ENCODE measurements at regions not wholly inside any gene's neighbourhood (a gene's known extent, or its start where the extent isn't known, plus 50 kb on each side); places are given as distances from the start of the nearest gene placed in this dataset.

DNA sequence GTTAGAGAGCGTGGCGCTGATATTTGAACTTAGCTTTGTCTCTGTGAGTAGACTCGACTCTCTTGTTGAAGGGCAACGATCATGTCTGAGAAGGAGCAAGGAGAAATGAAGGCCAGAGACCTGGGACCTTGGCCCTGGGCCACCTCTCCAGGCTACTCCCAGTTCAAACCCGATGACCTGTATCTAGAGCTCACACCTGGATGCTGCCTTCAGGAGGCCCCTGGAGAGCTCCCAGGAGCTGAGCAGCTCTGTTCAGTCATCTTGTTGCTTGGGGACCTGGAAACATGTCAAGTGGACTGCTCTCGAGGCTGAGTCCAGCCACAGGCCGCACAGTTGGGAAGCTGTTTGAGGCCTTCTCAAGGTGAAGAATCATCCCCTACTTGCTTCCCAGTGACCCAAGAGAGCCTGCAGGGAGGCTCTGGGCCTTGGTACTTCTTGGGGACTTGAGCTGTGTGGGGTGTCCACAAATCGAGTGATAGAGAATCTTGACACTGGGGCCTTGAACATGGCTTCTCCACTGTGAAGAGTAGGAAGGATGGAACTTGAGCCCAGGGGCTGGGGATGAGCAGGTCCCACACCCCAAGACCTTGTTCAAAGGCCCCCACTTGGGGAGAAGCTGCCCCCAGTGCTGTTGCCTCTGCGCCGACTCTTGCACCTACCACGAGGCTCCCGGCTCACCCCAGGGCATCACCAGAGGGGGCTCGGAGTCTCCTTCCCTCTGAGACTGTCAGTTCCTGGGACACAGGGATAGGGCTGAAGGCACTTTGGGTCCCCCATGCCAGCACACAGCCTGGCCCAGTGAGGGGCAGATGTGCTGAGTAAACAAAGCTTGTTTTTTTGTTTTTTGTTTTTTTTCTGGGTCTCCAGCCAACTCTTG lies 112.1 kb downstream of the IRX5 start:
- Histone ChIP-seq H3K56ac (ENCODE audit: extremely low read depth, insufficient read depth, low read length) (no peak overlapping the region), H2AK5ac (ENCODE audit: low read depth, low read length) (no peak overlapping the region), H3K4me2 (ENCODE audit: low read depth, low read length) (no peak overlapping the region), H3K4ac (ENCODE audit: low read depth, low read length) (no peak overlapping the region), H3K23ac (ENCODE audit: low read depth, low read length) (no peak overlapping the region), H3K27ac (ENCODE audit: insufficient read depth, low read length) (no peak overlapping the region), H3K79me1 (ENCODE audit: low read depth in 1 of 2, low read length in 2 of 2) (no peaks in the 10 kb centered on the region), H2BK15ac (ENCODE audit: low read depth, low read length) (no peak overlapping the region), H2AK9ac (replicated peaks; ENCODE audit: low read depth, low read length, poor library complexity) (no peak overlapping the region), H3K9me3 (ENCODE audit: control insufficient read depth, insufficient read depth, low read length) (no peaks in the 10 kb centered on the region), H3K4me1 (ENCODE audit: control insufficient read depth, insufficient read depth, low read length) (no peaks in the 10 kb centered on the region), H4K5ac (ENCODE audit: low read depth, low read length) (no peak overlapping the region), H2BK120ac (ENCODE audit: low read depth, low read length) (no peak overlapping the region), H4K20me1 (ENCODE audit: insufficient read depth, low read length) (no peaks in the 10 kb centered on the region), H3K9me1 (ENCODE audit: insufficient read depth, low read length) (no peaks in the 10 kb centered on the region), H3K14ac (replicated peaks; ENCODE audit: low read depth, low read length) (no peak overlapping the region), H3K18ac (ENCODE audit: low read depth, low read length) (no peak overlapping the region), H3K4me3 (ENCODE audit: insufficient read depth, low read depth, low read length) (no peak overlapping the region), H3K36me3 (ENCODE audit: control insufficient read depth, insufficient read depth, low read length) (no peaks in the 10 kb centered on the region), H3K27me3 (ENCODE audit: control insufficient read depth, insufficient read depth, low read length) (no peaks in the 10 kb centered on the region), H2AFZ (replicated peaks; ENCODE audit: low read length, poor library complexity) (no peak overlapping the region), H2BK20ac (ENCODE audit: low read depth, low read length) (no peak overlapping the region), H2BK5ac (ENCODE audit: low read depth, low read length, poor library complexity, severe bottlenecking) (no peak overlapping the region), H4K8ac (ENCODE audit: low read depth in 2 of 2, low read length in 2 of 2) (no peak overlapping the region), H4K91ac (ENCODE audit: insufficient read depth, low read depth, low read length) (no peak overlapping the region), H3K9ac (ENCODE audit: low read depth, low read length) (no peak overlapping the region)
- TF ChIP-seq CEBPB (IDR thresholded peaks at IDR 0.05; ENCODE audit: low read depth, low read length) (no peak), POLR2A (IDR thresholded peaks at IDR 0.05; ENCODE audit: low read depth, low read length) (no peak), RFX5 (IDR thresholded peaks at IDR 0.05; ENCODE audit: low read depth, low read length) (no peak), FOS (IDR thresholded peaks at IDR 0.05; ENCODE audit: low read depth, low read length) (no peak), SMC3 (IDR thresholded peaks at IDR 0.05; ENCODE audit: low read depth, low read length) (no peak), CHD1 (IDR thresholded peaks at IDR 0.05; ENCODE audit: low read depth, low read length) (no peak), MAZ (IDR thresholded peaks at IDR 0.05; ENCODE audit: borderline replicate concordance, low read depth, low read length) (no peak)
- ChIA-PET CTCF (no interaction called here), POLR2A (ENCODE audit: unreplicated experiment) (no interaction called here)
- intact Hi-C loops (cut with micrococcal nuclease) (no loop called here), dilution Hi-C loops (cut with HindIII; ENCODE audit: low sequenced_read_pairs, unreplicated experiment) (no loop called here), in situ Hi-C loops (cut with MboI; ENCODE audit: low sequenced_read_pairs) (no loop called here)
- WGBS, 2 experiments (ENCODE audit: extremely low coverage in 2 of 2, insufficient read length in 1 of 2): 80% methylated on average over 3 of the region's 13 CpGs; no CpG with 5 or more reads in 1 of the 2 experiments
- ATAC-seq (ENCODE audit: low read depth) (no peak), DNase-seq (no peak)
- BruUV-seq (replicated peaks): no TSS peak

All from IMR-90 (cell line).